Epidermal melanocyte (primary cell): ENCODE measurements at regions not wholly inside any gene's neighbourhood (a gene's known extent, or its start where the extent isn't known, plus 50 kb on each side); places are given as distances from the start of the nearest gene placed in this dataset.
"Not testable (repeated sequence)": the region's sequence is repeated elsewhere in the genome, so short reads cannot be mapped to it uniquely, and the experiment has no call there.

Experiments
- DNase-seq: peaks from one replicate; pipeline ENCODE4 v3.0.0; 2011; ENCODE audit warnings: low spot score; ENCODE audit not compliant: insufficient read length

DNA sequence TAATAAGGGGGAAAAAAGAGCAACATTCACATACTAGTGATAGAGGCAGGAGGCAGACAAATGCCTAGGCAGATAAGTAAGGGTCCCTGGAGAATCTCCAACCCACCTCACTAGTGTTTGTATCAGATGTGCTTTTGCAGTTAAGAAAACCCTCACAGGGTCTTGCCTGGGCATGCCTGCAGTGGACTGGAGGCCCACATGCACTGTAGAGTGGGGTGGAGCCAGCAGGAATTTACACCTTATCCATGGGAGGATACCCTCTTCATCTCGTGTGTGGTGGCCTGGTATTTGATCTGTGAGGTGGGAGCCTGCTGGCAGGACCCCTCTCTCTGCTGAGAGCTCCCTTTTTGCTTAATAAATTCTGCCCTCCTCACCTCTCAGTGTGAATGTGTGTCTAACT, 238.0 kb upstream of the SLC16A7 start:
- no peak for DNase-seq

GRCh38 chr12:59346248-59346647, 249.6 kb upstream of the SLC16A7 start:
- not testable (repeated sequence) for DNase-seq

GRCh38 chr12:59345406-59345805, 250.4 kb upstream of the SLC16A7 start:
- no peak for DNase-seq

DNA sequence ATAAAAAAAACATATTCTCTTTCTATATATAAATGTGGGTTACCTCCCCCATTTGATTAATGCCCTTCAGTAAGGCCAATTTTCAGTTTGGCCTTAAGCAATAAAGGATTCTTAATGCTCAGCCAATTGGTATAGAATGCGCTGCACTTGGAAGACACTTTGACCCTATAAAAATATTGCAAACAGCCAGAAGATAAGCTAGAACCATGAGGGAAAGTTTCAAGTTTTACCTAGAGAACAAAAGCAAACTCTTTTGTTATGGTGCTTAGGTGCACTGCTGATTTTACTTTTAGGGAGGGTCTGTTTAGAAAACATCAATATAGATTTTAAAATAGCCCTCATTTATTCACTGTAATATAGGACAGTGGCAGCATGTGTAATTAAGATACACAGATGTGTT, 251.6 kb upstream of the SLC16A7 start:
- DNase-seq = no peak

DNA sequence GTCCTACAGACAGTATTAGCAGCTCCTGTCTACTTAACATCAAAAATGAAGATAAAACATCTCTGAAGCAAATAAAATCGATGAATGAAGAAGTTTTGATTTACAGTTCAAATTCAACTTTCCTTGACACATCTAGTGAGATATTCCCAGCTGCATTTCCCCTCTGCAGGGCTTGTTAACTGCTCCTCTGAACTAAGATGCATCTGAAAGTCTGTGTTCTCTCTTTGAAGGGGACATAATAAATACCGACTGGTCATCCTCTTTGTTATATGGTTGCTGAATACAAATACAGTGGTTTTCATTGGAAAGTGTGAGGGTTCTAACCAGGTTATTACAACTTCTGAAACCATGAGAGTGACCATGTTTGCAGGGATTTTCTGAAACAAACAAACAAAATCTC, 266.4 kb upstream of the SLC16A7 start:
- no peak for DNase-seq

GRCh38 chr12:59328395-59329075, 267.3 kb upstream of the SLC16A7 start:
- not testable (repeated sequence) for DNase-seq

DNA sequence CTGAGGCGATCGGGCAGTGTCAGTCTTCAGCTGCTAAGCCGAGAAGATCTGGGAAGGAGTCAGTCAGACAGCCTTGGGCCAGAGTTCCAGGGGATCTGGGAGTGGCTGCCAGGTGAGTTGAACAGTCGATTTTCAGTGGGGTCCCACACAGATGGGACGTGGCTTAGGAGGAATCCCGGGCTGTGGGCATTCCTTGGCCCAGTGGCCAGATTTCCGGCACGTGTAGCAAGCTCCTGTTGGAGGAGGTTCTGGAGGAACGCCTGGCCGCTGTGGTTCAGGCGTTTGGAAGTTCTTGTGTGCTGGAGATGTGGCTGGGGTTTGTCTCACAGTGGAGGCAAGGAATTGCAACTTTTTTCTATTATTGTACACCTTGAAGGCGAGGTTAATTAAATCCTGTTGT, 269.4 kb upstream of the SLC16A7 start:
- not testable (repeated sequence) for DNase-seq

DNA sequence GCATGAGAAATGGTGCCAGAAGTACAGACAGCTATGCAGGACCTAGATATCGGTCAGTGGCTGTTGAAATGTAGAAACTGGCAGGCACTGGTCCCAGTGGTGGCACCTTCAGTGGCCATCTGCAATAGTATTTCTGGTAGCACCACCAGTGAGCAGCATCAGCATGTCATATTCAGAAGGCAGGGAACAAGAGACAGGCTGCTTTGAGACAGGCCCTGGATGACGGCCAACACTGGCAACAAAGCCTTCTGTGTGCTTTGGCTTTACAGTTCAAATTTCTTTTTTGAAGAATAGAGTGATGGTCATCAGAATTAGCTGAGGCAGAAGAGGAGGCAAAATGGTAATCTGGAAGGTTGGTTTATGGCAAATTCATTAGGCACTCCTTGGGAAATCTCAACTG, 273.4 kb upstream of the SLC16A7 start:
- no peak for DNase-seq

DNA sequence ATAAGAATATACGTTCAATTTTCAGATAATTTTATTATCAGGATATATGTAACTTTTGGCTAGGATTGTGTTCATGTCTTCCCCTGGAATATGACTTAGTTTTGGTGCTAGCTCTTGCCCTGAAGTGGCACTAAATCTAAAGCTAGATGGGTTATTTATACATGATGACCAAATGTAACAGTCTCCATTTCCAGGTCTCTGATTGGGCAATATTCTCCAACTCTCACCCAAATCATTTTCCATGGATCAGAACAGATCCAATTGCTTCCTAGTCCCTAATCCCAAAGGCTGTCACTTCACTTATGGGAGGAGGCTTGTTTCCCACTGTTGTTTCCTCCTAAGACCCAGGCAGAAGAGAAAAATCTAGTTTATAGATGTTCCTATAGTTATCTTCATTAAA, 274.6 kb upstream of the SLC16A7 start:
- DNase-seq = no peak

- no peak for DNase-seq
Observed at GRCh38 chr12:59320112-59320511, 275.7 kb upstream of the SLC16A7 start.

DNA sequence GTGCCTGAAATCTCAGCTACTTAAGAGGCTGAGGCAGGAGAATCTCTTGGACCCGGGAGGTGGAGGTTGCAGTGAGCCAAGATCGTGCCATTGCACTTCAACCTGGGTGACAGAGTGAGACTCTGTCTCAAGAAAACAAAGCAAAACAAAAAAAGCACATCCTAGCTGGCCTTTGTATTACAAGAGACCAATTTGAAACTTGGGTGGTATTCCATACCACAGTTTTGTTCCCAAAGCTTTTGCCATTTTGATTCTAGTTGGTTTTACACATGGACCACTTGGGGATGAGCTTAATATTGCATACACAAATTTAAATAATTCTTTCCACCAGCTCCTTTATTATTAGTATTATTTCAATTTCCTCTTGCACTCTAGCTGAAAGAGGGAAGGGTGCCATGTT, 276.9 kb upstream of the SLC16A7 start:
- DNase-seq = no peak

DNA sequence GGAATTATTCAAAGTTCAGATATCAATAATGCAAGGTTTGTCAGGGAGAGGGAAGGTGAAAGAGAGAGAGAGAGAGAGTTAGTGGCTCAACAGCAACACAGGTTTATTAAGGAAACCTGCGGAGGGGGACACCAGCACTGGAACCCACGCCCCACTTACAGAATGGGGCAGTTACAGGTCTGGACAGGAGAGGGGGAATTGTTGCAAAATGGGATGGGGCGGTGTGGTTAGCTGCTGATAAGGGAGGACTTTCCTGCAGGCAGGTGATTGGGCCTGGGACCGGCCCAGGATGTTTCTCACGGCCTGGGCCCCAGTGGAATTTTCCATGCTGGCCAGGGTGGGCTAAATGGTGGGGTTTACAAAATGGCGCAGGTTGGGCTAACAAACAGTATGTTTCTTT, 278.2 kb upstream of the SLC16A7 start:
- no peak for DNase-seq

DNA sequence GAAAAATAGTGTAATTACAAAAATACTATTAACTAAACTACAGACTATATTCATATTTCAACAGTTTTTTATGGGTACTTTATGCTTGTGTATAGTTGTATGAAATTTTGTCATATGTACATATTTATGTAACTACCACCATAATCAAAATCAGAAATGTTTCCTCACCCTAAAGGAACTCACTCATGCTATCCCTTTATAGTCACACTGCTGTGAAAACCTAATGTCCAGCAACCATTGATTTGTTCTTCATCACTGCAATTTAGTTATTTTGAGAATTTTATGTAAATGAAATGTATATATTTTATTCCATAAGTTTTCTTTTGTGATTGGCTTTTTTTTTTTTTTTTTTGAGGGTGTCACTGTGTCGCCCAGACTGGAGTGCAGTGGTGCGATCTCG, 278.9 kb upstream of the SLC16A7 start:
- DNase-seq = no peak

GRCh38 chr12:59316354-59316753, 279.5 kb upstream of the SLC16A7 start:
- not testable (repeated sequence) for DNase-seq

- no peak for DNase-seq
Observed at GRCh38 chr12:59314209-59314608, 281.6 kb upstream of the SLC16A7 start.

DNA sequence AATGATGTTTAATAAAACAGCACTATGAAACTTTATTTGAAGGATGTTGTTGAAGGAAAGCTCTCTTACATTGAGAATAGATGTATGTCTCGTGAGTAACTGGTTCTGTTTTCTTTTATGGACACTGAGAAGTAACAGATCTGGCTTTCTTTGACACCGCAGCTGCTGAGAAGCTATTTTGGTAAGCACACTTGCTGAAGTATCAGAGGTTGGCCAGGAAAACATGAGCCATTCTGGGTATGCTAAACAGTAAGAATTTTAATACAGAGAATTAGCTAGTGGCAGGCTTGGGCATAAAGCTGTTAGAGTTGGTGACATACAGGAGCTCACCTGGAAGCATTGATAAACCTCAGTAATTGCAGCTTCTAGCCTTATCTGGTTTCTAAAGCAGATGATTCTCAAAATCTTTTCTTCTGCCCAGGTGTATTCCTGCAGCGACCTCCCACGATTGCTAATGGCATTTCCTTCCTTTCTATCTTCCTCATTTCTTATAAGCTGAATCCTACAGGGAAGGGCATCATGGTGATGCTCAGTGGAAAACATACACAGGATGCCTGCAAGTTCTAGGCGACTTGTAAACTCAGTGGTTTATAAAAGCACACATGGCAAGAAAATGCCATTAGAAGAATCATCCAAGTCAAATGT, 291.6 kb upstream of the SLC16A7 start:
- DNase-seq = no peak

DNA sequence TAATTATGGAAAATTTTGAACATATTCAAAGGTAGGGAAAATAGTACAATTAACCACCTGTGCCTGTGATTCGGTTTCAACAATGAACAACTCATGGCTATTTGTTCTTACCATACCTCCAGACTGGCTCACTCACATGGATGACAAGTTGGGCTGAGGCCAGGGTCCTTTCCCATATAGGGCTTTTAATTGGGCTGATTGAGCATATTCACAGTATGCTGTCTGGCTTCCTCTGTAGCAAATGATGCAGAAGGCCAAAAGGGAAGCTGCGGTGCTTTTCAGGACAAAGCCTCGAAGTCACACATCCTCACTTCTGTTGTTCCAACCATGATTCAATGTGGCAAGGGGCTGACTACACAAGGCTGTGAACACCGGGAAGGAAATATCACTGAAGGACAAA, 297.5 kb upstream of the SLC16A7 start:
- DNase-seq = no peak

- DNase-seq = no peak
Observed at GRCh38 chr12:59294221-59294620, 301.6 kb upstream of the SLC16A7 start.

DNA sequence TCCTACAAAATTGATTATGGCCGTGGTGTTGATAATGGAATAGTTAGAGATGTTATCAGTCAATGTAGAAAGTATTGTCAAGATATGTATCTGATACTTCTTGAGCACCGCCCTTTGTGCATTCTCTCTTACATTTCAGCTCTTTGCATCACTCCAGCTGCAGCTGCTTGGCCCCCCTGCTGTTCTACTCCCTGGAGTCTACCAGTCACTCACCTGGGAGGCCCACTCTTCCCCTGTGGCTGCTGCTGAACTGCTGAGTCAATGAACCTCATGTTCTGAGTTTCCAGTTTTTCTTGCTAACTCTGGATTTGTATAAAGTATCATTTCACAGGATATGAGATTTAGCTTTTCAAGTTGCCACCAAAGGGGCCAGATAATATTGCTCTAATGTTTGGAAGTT, 312.8 kb upstream of the SLC16A7 start:
- DNase-seq = no peak

DNA sequence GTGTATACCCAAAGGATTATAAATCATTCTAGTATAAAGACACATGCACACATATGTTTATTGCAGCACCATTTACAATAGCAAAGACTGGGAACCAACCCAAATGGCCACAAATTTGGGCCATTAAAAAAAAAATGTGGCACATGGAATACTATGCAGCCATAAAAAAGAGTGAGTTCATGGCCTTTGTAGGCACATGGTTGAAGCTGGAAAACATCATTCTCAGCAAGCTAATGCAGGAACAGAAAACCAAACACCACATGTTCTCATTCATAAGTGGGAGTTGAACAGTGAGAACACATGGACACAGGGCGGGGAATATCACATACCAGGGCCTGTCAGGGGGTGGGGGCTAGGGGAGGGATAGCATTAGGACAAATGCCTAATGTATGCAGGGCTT, 322.3 kb upstream of the SLC16A7 start:
- not testable (repeated sequence) for DNase-seq

DNA sequence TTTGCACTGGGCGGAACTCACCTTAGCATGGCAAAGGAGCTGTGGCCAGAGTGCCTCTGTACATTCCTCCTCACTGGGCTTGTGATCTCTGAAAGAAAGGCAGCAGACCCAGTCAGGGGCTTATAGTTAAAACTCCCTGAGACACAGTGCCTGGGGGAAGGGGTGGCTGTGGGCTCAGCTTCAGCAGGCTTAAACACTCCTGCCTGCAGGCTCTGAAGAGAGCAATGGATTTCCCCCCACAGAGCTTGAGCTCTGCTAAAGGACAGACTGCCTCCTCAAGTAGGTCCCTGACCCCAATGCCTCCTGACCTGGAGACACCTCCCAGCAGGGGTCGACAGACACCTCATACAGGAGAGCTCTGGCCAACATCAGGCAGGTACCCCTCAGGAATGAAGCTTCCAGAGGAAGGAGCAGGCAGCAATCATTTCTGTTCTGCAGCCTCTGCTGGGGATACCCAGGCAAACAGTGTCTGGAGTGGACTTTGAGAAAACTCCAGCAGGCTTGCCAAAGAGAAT, 327.5 kb upstream of the SLC16A7 start:
- DNase-seq = no peak

DNA sequence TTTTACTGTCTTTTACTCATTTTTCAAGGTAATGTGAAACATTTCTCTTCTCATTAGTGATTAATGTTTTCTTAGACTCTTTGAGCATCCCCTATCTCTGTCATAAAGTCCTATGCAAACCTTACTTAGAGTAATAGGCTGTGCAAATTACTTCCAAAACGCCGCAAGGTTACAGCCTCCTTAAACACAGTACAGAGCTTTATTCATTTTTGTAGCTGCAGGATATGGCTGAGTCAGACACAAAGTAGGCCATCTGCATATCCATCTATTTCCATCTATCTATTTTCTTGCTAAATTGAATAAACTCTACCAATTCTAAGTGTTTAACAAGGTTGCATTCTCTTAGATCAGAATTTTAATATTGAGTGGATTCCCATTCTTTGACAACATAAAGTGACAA, 335.6 kb upstream of the SLC16A7 start:
- no peak for DNase-seq

GRCh38 chr12:59252731-59253130, 332.4 kb upstream of the LRIG3 start:
- DNase-seq = no peak
